NCI-H2171 (cell line): ENCODE measurements at regions not wholly inside any gene's neighbourhood (a gene's known extent, or its start where the extent isn't known, plus 50 kb on each side); places are given as distances from the start of the nearest gene placed in this dataset.
"Not testable (repeated sequence)": the region's sequence is repeated elsewhere in the genome, so short reads cannot be mapped to it uniquely, and the experiment has no call there.

Source experiments
- DNase-seq: peaks from one replicate; lab custom pipeline; 2025; lab: John Stamatoyannopoulos, UW

DNA sequence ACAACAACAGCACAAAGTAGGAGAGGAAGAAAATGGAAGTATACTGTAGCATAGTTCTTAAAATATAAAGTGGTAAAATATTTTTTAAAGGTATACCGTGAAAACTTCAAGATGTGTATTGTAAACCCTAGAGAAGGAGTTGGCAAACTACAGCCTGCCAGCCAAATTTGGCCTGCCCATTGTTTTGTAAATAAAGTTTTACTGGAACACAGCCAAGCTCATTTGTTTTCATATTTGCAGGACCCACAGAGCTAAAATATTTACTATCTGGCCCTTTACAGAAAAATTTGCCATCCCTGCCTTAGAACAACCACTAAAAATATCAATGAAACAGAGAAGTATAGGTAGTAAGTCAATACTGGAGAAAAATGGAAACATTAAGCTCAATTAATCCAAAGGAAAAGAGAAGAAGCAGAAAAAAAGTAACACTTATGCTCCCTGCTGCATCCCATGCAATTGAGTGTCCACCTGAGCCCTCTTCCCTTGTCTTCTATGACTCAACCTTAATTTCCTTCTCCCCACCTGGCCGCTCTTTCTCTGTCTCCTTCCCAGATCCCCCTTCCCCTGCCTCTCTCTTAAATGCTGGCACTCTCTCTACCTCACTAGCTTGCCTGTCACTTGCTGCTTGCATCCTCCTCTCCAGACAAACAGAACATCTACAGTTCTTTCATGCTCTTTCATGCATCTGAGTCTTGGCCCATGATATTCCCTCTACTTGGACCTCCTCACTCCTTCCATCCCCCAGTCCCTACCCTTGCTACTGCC is 50.6 kb upstream of the FER start:
- no peak for DNase-seq

- no peak for DNase-seq
Observed at GRCh38 chr5:108696407-108696806, 51.3 kb upstream of the FER start.

DNA sequence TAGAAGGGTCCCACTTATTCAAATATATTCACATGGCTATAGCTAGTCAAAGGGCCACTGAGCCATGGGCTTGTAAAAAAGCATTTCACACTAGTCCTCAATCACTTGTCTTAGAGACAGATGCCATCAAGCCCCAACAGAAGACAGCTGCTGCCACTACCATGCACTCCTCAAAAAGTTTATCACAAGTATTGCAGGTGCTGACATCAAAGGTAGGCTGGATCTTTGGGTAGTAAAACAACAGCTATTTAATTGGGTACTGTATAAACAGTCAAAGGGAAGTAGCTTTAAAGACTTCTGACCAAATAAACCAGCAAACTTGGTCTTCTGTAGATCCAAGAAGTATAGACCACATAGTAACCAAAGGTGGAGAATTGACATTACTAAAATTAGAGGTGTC is 59.2 kb upstream of the FER start:
- DNase-seq = no peak

DNA sequence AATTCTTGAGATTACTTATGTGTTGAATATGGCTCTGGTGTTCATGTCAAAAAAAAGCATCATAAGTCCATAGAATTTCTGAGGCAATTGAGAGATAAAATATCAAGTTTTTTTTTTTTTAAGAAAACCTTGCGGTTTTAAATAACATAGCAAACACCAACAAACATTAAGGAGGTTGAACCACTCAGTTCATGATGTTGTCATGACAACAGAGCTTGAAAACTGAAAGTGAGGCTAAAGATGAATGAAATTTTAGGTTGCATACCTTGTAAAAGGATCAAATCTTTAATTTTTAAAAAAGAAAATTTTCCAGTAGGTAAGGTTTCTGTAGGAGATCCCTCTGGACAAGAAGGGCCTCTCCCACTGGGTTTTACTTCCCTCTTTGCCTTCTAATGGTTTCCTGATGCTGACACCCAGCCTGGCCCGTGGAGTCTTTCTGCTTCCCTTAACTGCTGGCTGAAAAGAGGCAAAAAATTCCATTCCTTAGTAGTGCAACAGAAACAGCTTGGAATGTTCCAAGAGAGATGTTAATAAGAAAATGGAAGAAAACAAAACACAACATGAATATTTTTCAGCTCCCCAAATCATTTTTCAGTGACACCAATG is 60.0 kb upstream of the FER start:
- DNase-seq = no peak

DNA sequence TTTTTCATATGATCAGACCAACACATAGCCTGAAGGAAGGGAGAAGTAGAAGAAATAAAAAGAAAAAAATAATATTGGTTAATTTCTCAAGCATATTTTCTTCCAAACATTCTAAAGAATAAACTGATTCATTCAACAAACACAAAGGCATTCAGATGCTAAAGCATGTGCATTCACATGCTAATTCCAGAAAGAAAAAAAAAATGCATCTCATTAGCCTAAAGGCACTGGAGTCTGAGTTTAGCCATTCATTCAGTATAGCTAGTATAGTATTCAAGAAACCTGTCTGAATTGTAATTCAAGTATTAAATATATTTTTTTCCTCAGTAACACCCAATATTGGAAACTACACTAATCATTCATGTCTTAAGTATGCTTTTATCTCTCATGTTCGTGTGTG is 61.0 kb upstream of the FER start:
- DNase-seq = no peak

GRCh38 chr5:108685448-108686216 is 62.1 kb upstream of the FER start:
- not testable (repeated sequence) for DNase-seq

DNA sequence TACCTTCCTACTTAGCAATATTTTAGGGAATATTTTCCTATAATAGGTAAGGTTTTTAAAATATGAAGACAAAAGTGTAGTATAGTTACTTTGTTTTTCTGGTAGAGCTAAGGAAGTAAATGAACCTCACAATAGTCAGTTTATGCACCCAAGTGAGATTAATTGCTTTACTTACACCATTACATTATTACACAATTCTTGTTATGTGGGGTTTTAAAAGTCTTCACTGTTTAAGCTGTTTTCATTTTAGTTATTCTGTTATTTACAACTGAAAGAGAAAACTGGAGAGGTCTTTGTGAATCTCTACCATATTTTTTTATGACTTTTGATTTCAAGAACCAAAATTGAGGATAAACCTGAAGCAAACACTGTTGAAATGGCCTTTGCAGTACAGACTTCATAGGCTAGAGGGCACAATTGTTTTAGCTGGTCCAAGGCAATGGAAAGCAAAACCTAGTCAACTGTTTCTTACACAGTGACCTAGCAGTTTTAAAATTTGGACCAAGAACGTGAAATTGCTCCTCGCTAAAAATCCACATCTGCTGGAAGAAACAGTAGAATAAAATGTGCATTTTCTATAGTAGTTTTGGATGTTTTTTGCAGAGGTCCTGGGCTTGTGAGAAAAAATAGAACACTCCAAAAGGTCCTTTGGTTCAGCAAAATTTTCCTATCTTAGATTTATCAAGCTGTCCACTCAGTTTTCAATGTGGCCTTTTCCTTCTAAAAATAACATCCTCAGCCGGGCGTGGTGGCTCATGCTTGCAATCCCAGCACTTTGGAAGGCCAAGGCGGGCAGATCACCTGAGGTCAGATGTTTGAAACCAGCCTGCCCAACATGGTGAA is 66.4 kb upstream of the FER start:
- DNase-seq = no peak

DNA sequence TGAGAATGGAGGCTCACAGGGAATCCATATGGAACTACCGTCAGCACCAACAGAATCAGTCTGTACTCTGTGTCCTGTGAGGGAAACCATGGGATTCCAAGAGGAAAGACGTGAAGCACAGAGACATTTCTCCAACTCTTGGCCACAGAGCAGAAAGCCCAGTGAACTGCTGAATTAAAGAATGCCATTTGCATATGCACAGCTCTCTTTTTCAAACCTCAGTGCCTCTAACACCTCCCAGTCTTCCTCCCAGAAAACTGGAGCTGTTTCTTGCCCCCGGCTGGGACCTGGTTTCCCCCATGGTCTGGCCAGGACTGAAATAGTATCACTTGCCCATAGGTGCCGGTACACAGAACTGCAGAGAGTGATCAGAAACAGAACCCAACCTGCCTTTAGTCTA is 69.6 kb upstream of the FER start:
- DNase-seq = no peak

DNA sequence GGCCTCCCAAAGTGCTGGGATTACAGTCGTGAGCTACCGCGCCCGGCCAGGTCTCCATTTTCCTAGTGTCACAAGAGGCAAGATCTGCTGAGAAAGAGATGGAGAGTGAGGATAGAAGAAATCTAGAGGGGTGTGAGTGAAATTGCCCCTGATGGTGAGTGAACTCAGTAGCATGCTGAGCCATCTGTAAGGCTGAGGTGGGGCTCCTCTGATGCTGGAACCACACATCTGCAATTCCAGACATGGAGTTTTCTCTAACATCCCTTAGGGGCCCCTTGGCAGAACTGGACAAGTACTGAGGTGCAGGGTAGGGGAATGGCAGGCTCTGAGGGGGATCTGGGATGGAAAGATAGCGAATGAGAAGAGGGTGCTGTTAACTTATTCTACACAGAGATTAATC is 72.0 kb upstream of the FER start:
- DNase-seq = no peak

DNA sequence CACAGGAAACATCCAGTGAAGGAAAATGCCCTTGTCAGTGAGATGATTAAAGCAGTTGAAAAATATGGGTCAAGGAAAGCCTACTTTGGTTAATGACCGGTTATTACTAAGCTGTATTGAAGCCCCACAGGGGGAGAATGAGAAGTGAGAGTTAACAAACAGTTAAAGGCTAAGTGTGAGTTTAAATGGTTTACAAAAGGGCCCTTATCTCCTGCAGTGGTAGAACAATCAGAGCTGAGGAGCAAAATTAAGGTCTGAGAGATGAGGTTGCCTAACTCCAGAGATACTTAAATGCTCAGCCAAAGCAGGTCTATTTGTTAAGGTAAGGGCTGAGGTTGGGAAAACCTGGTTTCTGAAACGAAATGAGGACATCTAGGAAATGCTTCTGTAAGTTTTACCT is 75.1 kb upstream of the FER start:
- DNase-seq = no peak

- no peak for DNase-seq
Observed at GRCh38 chr5:108670591-108671289, 77.0 kb upstream of the FER start.

- no peak for DNase-seq
Observed at GRCh38 chr5:108669462-108669861, 78.2 kb upstream of the FER start.

DNA sequence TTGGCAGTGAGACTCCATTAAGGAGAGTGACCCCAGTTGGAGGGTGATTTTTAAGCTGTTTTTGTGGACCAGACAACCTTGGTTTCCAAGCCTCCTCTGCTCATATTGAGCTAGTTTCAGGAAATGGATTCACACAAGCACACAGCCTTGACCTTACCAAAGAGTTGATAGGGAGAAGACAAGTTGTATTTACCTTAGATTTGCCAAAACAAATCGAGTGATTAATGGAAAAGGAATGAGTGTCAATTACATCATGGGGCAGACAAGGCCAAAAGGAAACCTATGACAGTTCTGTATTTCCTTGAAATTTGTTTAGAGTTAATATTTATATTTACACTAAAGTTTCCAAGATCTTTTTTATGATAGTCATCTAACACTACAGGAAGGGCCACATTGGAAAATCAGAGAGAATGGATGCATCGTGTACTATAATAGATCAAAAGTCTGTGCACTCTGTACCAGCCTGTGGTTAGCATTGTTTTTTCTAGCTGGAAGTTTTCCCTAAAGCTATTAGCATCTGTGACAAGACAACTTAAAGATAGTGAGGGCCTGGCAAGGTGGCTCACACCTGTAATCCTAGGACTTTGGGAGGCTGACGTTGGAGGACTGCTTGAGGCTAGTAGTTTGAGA is 86.0 kb upstream of the FER start:
- DNase-seq = no peak

DNA sequence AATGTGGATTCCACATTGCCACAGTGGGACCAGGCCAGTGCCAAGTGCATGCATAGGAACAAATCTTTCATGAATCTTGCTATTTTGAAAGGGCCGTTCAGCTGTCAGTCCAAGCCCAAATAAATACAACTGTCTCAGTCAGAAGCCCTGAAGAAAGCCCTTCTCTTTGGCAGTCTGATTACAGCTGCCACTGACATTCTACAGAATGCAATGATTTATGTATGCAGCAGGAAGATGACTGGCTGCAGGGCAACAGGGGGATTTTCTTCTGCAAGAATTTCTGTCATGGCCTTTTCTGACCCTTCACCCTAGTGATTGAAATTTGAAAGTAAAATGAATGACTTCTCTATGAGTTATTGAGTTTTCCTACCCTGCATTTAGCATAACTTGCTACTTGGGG is 86.7 kb upstream of the FER start:
- DNase-seq = no peak

- DNase-seq = no peak
Observed at GRCh38 chr5:108660291-108660690, 87.4 kb upstream of the FER start.

DNA sequence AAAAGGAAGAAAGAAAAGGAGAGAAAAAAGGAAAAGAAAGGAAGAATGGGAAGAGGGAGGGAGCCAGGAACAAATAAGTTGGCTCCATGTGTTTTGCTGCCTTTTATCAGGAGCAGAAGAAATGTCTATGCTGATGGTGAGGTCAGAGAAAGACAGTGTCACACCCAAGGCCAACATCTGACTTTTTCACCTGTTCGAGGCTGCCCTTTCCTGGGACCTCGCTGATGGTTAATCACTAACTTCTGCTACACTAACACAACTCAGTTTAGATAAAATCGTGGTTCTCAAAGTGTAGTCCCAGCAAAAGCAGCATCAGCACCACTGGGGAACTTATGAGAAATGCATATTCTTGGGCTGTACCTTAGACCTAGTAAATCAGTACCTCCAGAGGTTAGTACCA is 88.2 kb upstream of the FER start:
- no peak for DNase-seq

- no peak for DNase-seq
Observed at GRCh38 chr5:108655750-108656450, 91.8 kb upstream of the FER start.

DNA sequence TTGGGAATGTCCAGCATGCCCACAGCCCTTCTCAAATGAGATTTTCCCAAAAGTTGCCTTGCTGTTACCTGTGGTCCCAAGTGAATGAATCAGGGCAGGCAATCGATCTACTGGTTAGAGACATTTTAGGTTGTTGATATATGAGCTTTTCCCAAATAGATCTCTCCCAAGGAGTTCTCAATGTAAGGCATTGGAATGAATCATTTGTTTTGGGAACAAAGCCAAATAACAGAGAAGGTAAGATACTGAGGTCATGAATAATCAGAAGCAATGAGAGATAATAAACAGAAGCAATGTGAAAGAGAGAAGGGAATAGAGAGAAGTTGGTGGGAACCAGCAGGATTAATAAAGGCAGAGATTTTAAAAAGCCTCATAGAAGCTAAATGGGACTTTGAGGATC is 93.6 kb upstream of the FER start:
- DNase-seq = no peak

DNA sequence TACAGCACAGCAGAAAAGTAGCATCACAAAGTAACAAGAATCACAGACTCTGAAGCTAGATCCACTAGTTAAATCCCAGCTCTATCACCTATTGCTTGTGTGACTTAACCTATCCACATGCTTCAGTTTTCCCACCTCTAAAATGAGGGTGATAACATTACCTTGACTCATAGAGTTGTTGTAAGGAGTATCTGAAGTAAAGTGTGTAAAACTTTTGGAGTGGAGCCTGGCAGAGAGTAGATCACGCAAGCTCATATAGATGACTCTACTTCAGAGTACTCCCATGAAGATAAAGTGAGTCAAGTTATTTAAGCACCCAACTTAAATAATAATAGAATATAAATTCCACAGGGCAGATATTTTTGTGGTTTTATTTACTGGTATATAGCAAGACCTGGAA is 94.5 kb upstream of the FER start:
- DNase-seq = no peak

DNA sequence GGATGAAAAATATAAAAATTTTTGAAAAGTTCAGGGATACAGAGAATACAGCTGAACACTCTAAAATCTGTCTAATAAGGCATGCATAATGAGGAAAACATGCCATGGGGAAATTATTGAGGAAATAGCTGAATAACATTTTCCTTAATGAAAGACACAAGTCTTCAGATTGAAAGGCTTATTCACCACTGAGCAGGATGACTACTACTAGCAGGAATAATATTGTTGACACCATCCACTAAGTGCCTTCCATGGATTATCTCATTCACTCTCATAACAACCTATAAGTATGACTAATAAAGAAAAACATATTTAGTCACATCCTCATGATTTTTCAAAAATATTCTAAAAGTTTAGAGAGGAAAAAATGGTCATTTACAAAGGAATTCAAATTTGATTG is 96.7 kb upstream of the FER start:
- no peak for DNase-seq

GRCh38 chr5:108649646-108650045 is 98.1 kb upstream of the FER start:
- DNase-seq = no peak
